Right lobe of liver (tissue), 6 donors: ENCODE measurements at regions not wholly inside any gene's neighbourhood (a gene's known extent, or its start where the extent isn't known, plus 50 kb on each side); places are given as distances from the start of the nearest gene placed in this dataset.

Experiments
- ATAC-seq, 4 donors: fragments of 200-7000 bp; cut with Tn5 transposase; one replicate each; pipeline ENCODE4 v1.9.1; 2020; ENCODE audit warnings: mild to moderate bottlenecking in 4 of 4, moderate library complexity in 4 of 4
- DNase-seq, 3 donors: peaks; one replicate each; pipeline ENCODE4 v3.0.0-alpha.2; 2020
- H3K27ac ChIP-seq, 3 donors: fragments of 200-600 bp; one replicate each; pipeline ENCODE4 v1.8.0; 2022
- H3K27me3 ChIP-seq, 2 donors: fragments of 200-600 bp; one replicate each; pipeline ENCODE4 v1.8.0; 2022
- H3K36me3 ChIP-seq, 4 donors: fragments of 200-600 bp; sonication (generic) in 1 of 4; one replicate each; pipeline versions ENCODE4 v1.5.1 to v1.8.0; 2017 to 2022; ENCODE audit warnings: control low read depth in 1 of 4
- H3K4me1 ChIP-seq, 4 donors: fragments of 200-600 bp; sonication (generic) in 1 of 4; one replicate each; pipeline versions ENCODE4 v1.5.1 to v1.8.0; 2017 to 2022; ENCODE audit warnings: control low read depth in 1 of 4
- H3K4me3 ChIP-seq, 3 donors: fragments of 200-600 bp; one replicate each; pipeline ENCODE4 v1.8.0; 2022
- H3K9me3 ChIP-seq, 4 donors: fragments of 200-600 bp; sonication (generic) in 1 of 4; one replicate each; pipeline versions ENCODE4 v1.5.1 to v1.8.0; 2017 to 2022; ENCODE audit warnings: control low read depth in 1 of 4
- CTCF ChIP-seq, 4 donors: fragments of 200-600 bp in 3 of 4; fragments of 450-650 bp in 1 of 4; IDR thresholded peaks; one replicate each; pipeline versions ENCODE4 v1.5.1 to v1.8.0; 2016 to 2022; ENCODE audit warnings: antibody characterized with exemption in 4 of 4, mild to moderate bottlenecking in 2 of 4
- POLR2A ChIP-seq: fragments of 450-650 bp; IDR thresholded peaks from one replicate; pipeline ENCODE4 v1.6.1; 2017; ENCODE audit warnings: antibody characterized with exemption, mild to moderate bottlenecking
- WGBS: methylation state at CpG from one replicate; pipeline ENCODE4 v1.1.6; 2018; ENCODE audit warnings: low coverage, low lambda C conversion rate; ENCODE audit not compliant: insufficient coverage; ENCODE audit errors: missing lambda C conversion rate; 5-methylcytosine and 5-hydroxymethylcytosine counted together
- intact Hi-C, 2 donors: fragments of 100-400 bp; cut with DNase I; formaldehyde crosslinking; loops; one replicate each; pipeline versions ENCODE4 v1.11.2 to v1.14.1; 2022
- donor health status: DM: no; HTN: yes; CAD: no.
- donor health status: DM: no; HTN: no; CAD: no.
- donor health status: DM: no; HTN: no; CAD: no.
- donor health status: DM: no; HTN: yes; CAD: no.
- donor health status: DM: no; HTN: yes; CAD: no.

GRCh38 chr4:81714291-81714690 is 242.6 kb upstream of the RASGEF1B start:
- no peak for ATAC-seq
- DNase-seq, result no peak
- Histone ChIP-seq H3K27ac (no peak overlapping the region), H3K36me3 (no peaks in the 10 kb centered on the region), H3K4me1 (no peaks in the 10 kb centered on the region), H3K9me3 (no peaks in the 10 kb centered on the region), H3K27me3 (no peaks in the 10 kb centered on the region), H3K4me3 (no peak overlapping the region)
- intact Hi-C loops, result no loop called here
- 90% methylated on average over 4 of the region's 4 CpGs for WGBS
- TF ChIP-seq CTCF (IDR thresholded peaks at IDR 0.05) (no peak), POLR2A (no peak)

GRCh38 chr4:81712714-81713113 is 241.0 kb upstream of the RASGEF1B start:
- Histone ChIP-seq H3K27ac (no peak overlapping the region), H3K27me3 (no peaks in the 10 kb centered on the region), H3K9me3 (no peaks in the 10 kb centered on the region), H3K4me3 (no peak overlapping the region), H3K4me1 (no peaks in the 10 kb centered on the region), H3K36me3 (no peaks in the 10 kb centered on the region)
- DNase-seq (no peak), ATAC-seq (no peak)
- intact Hi-C loops, result no loop called here
- WGBS, result 75% methylated on average over 2 of the region's 2 CpGs
- TF ChIP-seq CTCF (IDR thresholded peaks at IDR 0.05) (no peak), POLR2A (no peak)

- TF ChIP-seq CTCF (IDR thresholded peaks at IDR 0.05) (no peak), POLR2A (no peak)
- WGBS, result 58% methylated on average over 2 of the region's 2 CpGs
- H3K9me3 ChIP-seq, result no peaks in the 10 kb centered on the region
- H3K4me1 ChIP-seq, result no peaks in the 10 kb centered on the region
- intact Hi-C loops, result no loop called here
- H3K27ac ChIP-seq, result no peak overlapping the region
- no peak for DNase-seq
- H3K4me3 ChIP-seq, result no peak overlapping the region
- no peaks in the 10 kb centered on the region for H3K27me3 ChIP-seq
- no peak for ATAC-seq
- no peaks in the 10 kb centered on the region for H3K36me3 ChIP-seq
Measured at GRCh38 chr4:81704461-81704860, 232.8 kb upstream of the RASGEF1B start.

- ATAC-seq, result no peak
- intact Hi-C loops, result no loop called here
Measured at GRCh38 chr4:81700189-81700588, 228.5 kb upstream of the RASGEF1B start.

More at GRCh38 chr4:81700189-81700588, 228.5 kb upstream of the RASGEF1B start:
- WGBS, result 79% methylated on average over 3 of the region's 4 CpGs
- H3K27me3 ChIP-seq, result no peaks in the 10 kb centered on the region
- no peaks in the 10 kb centered on the region for H3K9me3 ChIP-seq
- H3K27ac ChIP-seq, result no peak overlapping the region
- TF ChIP-seq CTCF (IDR thresholded peaks at IDR 0.05), result no peak
- TF ChIP-seq POLR2A, result no peak
- DNase-seq, result no peak
- H3K4me1 ChIP-seq, result no peaks in the 10 kb centered on the region
- no peaks in the 10 kb centered on the region for H3K36me3 ChIP-seq
- no peak overlapping the region for H3K4me3 ChIP-seq
